Endodermal cell (in vitro differentiated cells): ENCODE measurements at regions not wholly inside any gene's neighbourhood (a gene's known extent, or its start where the extent isn't known, plus 50 kb on each side); places are given as distances from the start of the nearest gene placed in this dataset.
A peak's percentile ranks its signal among the peaks of the same experiment; 100 is the strongest.

ENCODE experiments used
- DNase-seq: peaks from one replicate; pipeline ENCODE4 v3.0.0-alpha.2; 2017
- H3K27ac ChIP-seq: 2 replicates; pipeline ENCODE4 v1.5.1; 2013; ENCODE audit warnings: mild to moderate bottlenecking, low read depth, low read length, moderate library complexity
- H3K27me3 ChIP-seq: 2 replicates; pipeline ENCODE4 v1.6.1; 2013; ENCODE audit warnings: mild to moderate bottlenecking, low read length, moderate library complexity; ENCODE audit not compliant: insufficient read depth, control insufficient read depth, poor library complexity, severe bottlenecking
- H3K36me3 ChIP-seq: 2 replicates; pipeline ENCODE4 v1.7.0; 2013; ENCODE audit warnings: mild to moderate bottlenecking, low read length, moderate library complexity; ENCODE audit not compliant: control insufficient read depth, insufficient read depth
- H3K4me1 ChIP-seq: one replicate; pipeline ENCODE4 v1.7.0; 2013; ENCODE audit warnings: low read length; ENCODE audit not compliant: control insufficient read depth, insufficient read depth
- H3K4me3 ChIP-seq: 2 replicates; pipeline ENCODE4 v1.5.1; 2013; ENCODE audit warnings: mild to moderate bottlenecking, low read length, moderate library complexity
- H3K9ac ChIP-seq: 2 replicates; pipeline ENCODE4 v1.6.1; 2013; ENCODE audit warnings: mild to moderate bottlenecking, low read length, moderate library complexity; ENCODE audit not compliant: poor library complexity, severe bottlenecking; ENCODE audit errors: extremely low read depth
- H3K9me3 ChIP-seq: 2 replicates; pipeline ENCODE4 v1.6.1; 2013; ENCODE audit warnings: mild to moderate bottlenecking, low read length, moderate library complexity; ENCODE audit not compliant: control insufficient read depth
- H3K27ac Mint-ChIP-seq: 2 replicates; pipeline ENCODE4 v1.8.0; 2020; ENCODE audit warnings: mixed read lengths
- H3K27me3 Mint-ChIP-seq: 2 replicates; pipeline ENCODE4 v1.8.0; 2021; ENCODE audit warnings: mild to moderate bottlenecking, mixed read lengths; ENCODE audit not compliant: insufficient read depth
- H3K36me3 Mint-ChIP-seq: 2 replicates; pipeline ENCODE4 v1.8.0; 2020; ENCODE audit warnings: low read depth, mixed read lengths
- H3K4me1 Mint-ChIP-seq: 2 replicates; pipeline ENCODE4 v1.8.0; 2020; ENCODE audit warnings: mixed read lengths
- H3K4me3 Mint-ChIP-seq: 2 replicates; pipeline ENCODE4 v1.8.0; 2020; ENCODE audit warnings: mild to moderate bottlenecking, moderate library complexity, mixed read lengths
- H3K9me3 Mint-ChIP-seq: 2 replicates; pipeline ENCODE4 v1.8.0; 2020; ENCODE audit warnings: mild to moderate bottlenecking, mixed read lengths
- WGBS, 2 experiments: methylation state at CpG; one replicate each; pipeline versions ENCODE4 v1.1.5 to v1.1.7; 2013; ENCODE audit warnings: missing lambda C conversion rate in 2 of 2, mixed read lengths in 1 of 2; ENCODE audit not compliant: insufficient coverage in 1 of 2, insufficient read length in 1 of 2; 5-methylcytosine and 5-hydroxymethylcytosine counted together
- TF ChIP-seq, protein P1 (sequence below): fragments of 200-600 bp; sonication (generic); conservative IDR thresholded peaks from 2 replicates; pipeline ENCODE4 v1.5.0; 2021; ENCODE audit warnings: antibody characterized with exemption, mild to moderate bottlenecking

DNA sequence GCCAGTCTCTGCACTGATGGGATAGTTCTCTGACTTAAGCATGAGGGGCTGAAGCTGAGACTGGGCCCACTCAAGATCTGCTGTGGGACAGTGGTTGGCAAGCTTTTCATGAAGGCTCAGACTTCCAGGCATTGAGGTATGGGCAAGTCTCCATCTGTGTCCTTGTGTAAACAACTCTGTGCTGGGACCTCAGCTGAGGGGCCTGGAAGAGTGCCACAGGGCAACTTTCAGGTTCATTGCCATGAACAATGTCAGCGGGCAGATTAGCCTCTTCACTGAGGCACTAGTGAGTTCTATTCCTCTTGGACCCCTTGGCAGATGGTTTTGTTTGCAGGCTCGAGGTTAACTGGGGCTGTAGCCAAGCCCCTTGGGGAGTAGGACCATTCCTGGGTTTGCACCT lies 127.1 kb downstream of the MRPS30 start:
- no peak for DNase-seq
- Histone ChIP-seq H3K27me3 (no peaks in the 10 kb centered on the region), H3K9me3 (no peaks in the 10 kb centered on the region), H3K36me3 (no peaks in the 10 kb centered on the region), H3K4me1 (no peaks in the 10 kb centered on the region), H3K27ac (no peak overlapping the region), H3K9ac (no peak overlapping the region), H3K4me3 (no peak overlapping the region)
- H3K36me3 Mint-ChIP-seq: peaks cover 2% of the 10 kb centered on the region
- peaks cover 3% of the 10 kb centered on the region for H3K4me1 Mint-ChIP-seq
- peaks cover 9% of the 10 kb centered on the region for H3K9me3 Mint-ChIP-seq
- no peak overlapping the region for H3K4me3 Mint-ChIP-seq
- TF ChIP-seq, protein P1, sequence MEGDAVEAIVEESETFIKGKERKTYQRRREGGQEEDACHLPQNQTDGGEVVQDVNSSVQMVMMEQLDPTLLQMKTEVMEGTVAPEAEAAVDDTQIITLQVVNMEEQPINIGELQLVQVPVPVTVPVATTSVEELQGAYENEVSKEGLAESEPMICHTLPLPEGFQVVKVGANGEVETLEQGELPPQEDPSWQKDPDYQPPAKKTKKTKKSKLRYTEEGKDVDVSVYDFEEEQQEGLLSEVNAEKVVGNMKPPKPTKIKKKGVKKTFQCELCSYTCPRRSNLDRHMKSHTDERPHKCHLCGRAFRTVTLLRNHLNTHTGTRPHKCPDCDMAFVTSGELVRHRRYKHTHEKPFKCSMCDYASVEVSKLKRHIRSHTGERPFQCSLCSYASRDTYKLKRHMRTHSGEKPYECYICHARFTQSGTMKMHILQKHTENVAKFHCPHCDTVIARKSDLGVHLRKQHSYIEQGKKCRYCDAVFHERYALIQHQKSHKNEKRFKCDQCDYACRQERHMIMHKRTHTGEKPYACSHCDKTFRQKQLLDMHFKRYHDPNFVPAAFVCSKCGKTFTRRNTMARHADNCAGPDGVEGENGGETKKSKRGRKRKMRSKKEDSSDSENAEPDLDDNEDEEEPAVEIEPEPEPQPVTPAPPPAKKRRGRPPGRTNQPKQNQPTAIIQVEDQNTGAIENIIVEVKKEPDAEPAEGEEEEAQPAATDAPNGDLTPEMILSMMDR: no peak
- no peaks in the 10 kb centered on the region for H3K27me3 Mint-ChIP-seq
- H3K27ac Mint-ChIP-seq: no peak overlapping the region
- 71 to 91% methylated on average over 1 to 2 of the region's 2 CpGs for WGBS, 2 experiments

DNA sequence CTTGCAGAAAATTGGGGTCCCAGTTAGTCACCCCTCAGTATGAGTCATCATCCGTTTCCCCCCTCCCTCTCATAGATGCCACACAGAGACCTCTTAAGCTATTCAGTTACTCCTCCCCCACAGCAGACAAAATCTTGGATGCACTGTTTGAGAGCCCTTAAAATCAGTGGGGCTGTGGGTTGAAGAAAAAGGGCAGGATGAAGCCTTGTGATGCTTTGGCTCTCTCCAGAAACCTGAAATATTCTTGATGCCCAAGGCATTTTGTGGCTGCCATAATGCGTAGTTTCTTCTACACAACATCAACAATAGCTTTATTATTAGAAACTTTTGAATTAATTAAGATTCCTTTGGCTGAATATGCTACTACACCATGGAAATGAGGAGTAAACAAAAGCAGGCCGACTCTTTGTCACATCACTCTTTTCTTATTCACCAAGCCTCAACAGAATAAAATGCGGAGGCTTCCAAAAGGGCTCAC lies 133.8 kb downstream of the MRPS30 start:
- H3K4me3 Mint-ChIP-seq: no peak overlapping the region
- H3K27ac ChIP-seq: peak overlapping the region; percentile 75
- WGBS, 2 experiments: 68% methylated on average over 4 of the region's 4 CpGs; no CpG with 5 or more reads in 1 of the 2 experiments
- H3K36me3 ChIP-seq: no peaks in the 10 kb centered on the region
- peaks cover 33% of the 10 kb centered on the region for H3K4me1 Mint-ChIP-seq
- H3K27ac Mint-ChIP-seq: peak overlapping the region; percentile 8
- H3K27me3 Mint-ChIP-seq: no peaks in the 10 kb centered on the region
- peaks cover 2% of the 10 kb centered on the region for H3K36me3 Mint-ChIP-seq
- DNase-seq: no peak
- peaks cover 18% of the 10 kb centered on the region for H3K4me1 ChIP-seq
- TF ChIP-seq, protein P1: no peak
- no peaks in the 10 kb centered on the region for H3K27me3 ChIP-seq
- no peaks in the 10 kb centered on the region for H3K9me3 ChIP-seq
- no peak overlapping the region for H3K9ac ChIP-seq
- H3K9me3 Mint-ChIP-seq: peaks cover 9% of the 10 kb centered on the region
- no peak overlapping the region for H3K4me3 ChIP-seq

DNA sequence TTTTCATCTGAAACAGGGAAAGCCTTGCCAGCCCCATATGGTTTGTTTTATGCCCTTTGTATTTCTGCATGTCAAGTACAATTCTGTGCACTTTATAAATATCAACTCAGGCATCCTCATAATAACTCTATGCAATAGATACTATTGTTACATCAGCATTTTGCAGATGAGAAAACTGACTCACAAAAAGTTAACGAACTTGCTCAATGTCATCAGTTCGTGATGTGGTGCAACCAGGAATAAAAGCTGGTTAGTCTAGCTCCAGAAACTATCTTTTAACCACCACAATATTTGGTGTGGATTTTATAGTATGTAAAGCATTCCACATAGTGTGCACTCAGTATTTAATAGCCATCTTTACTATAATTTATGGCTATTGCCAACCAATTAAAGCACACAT lies 134.9 kb downstream of the MRPS30 start:
- no peaks in the 10 kb centered on the region for H3K36me3 ChIP-seq
- H3K4me1 ChIP-seq: peaks cover 18% of the 10 kb centered on the region
- WGBS, 2 experiments: 90% methylated on average over 2 of the region's 2 CpGs; no CpG with 5 or more reads in 1 of the 2 experiments
- no peaks in the 10 kb centered on the region for H3K27me3 ChIP-seq
- DNase-seq: no peak
- H3K27ac ChIP-seq: no peak overlapping the region
- no peak overlapping the region for H3K9ac ChIP-seq
- no peak overlapping the region for H3K4me3 ChIP-seq
- Mint-ChIP-seq H3K4me1 (peaks cover 33% of the 10 kb centered on the region), H3K4me3 (no peak overlapping the region), H3K36me3 (peaks cover 2% of the 10 kb centered on the region), H3K27ac (peak overlapping the region; percentile 15), H3K9me3 (peaks cover 9% of the 10 kb centered on the region), H3K27me3 (no peaks in the 10 kb centered on the region)
- TF ChIP-seq, protein P1: no peak
- no peaks in the 10 kb centered on the region for H3K9me3 ChIP-seq
